Activated naive CD4-positive, alpha-beta T cell treated with anti-CD3 and anti-CD28 coated beads, Interleukin-2, amount 50 U/mL, for 16 hours (primary cell): ENCODE measurements at regions not wholly inside any gene's neighbourhood (a gene's known extent, or its start where the extent isn't known, plus 50 kb on each side); places are given as distances from the start of the nearest gene placed in this dataset.

Experiments
- DNase-seq: peaks from one replicate; pipeline ENCODE4 v3.0.0-alpha.2; 2020

- DNase-seq: no peak
Observed at GRCh38 chr7:38086857-38087256, 91.2 kb upstream of the STARD3NL start.

DNA sequence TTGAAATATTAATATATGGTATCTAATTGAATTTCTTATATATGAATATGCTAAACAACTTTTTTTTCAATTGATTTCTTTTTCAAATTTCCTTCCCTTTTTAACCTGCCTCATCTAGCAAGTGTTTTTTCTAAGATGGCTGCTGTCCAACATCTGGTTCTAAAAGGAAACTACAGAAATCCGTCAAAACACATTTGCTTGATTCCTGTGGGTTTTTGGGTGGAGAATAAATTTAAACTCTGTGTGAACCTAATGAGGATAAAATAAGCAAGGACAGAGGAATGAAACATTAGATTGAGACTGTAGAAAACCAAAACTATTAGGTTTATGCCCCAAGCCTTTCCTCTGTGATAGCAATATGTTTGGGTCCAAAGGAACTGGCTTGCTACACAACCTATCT, 75.5 kb upstream of the STARD3NL start:
- DNase-seq: no peak

DNA sequence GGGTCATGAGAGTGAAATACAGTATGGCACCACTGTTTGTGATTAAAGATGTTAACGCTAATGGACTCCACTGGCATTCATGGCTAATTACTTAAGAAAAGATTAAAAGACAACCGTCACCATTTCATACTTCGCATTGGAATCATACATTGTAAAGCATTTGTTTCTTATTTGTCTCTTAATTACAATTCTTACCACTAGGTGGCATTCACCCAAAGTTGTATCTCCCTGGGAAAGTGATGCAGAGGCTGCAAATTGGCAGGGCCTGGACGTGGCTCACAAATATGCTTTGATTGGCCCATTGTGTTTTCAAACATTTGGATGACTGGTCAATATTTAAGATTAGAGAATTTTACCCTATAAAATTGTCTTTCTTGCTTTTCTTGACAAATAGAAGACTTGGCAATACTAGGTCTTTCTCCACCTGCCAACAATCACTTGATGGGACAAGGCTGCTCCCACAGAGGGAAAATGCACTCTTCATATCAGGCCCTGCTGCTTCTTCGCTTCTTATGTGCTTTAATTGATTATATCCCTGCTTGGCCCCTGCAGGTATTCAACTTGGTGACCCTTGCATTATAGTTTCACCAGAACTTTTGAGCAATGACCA, 72.1 kb upstream of the STARD3NL start:
- DNase-seq: no peak

GRCh38 chr7:38107486-38107893, 70.6 kb upstream of the STARD3NL start:
- DNase-seq: peak; percentile 65

DNA sequence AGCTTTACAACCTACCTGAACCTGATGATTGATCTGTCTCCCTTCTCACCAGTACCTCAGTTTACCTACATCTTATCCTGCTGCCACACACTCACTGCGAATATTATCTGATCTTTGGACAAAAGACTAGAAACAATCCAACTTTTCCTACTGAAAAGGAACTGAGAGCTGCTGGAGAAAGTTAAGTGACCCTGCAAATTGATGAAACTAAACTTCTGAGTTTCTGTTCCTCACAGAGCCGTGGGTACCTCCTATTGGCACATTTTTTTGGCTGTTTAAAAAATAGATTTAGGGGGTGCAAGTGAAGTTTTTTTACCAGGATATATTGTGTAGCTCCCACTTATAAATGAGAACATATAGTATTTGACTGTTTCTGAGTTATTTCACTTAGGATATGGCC, 66.0 kb upstream of the STARD3NL start:
- DNase-seq: no peak

DNA sequence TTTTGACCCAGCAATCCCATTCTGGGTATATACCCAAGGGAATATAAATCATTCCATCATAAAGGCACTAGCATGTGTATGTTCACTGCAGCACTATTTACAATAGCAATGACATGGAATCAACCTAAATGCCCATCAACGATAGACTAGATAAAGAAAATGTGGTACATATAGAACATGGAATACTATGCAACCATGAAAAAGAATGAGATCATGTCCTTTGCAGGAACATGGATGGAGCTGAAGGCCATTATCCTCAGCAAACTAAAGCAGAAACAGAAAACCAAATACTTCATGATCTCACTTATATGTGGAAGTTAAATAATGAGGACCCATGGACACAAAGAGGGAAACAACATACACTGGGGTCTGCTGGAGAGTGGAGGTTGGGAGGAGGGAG, 58.0 kb upstream of the STARD3NL start:
- no peak for DNase-seq

GRCh38 chr7:38122501-38122900, 55.5 kb upstream of the STARD3NL start:
- no peak for DNase-seq

GRCh38 chr7:38123494-38123893, 54.6 kb upstream of the STARD3NL start:
- no peak for DNase-seq

- no peak for DNase-seq
Observed at GRCh38 chr7:38127216-38128207, 50.5 kb upstream of the STARD3NL start.
